ENCODE measurements at regions not wholly inside any gene's neighbourhood (a gene's known extent, or its start where the extent isn't known, plus 50 kb on each side); places are given as distances from the start of the nearest gene placed in this dataset.
"Not testable (repeated sequence)": the region's sequence is repeated elsewhere in the genome, so short reads cannot be mapped to it uniquely, and the experiment has no call there.

GRCh38 chr2:100703739-100704138, 116.2 kb upstream of the NPAS2 start:
- DNase-seq: no peak

- no peak for DNase-seq
Measured at GRCh38 chr2:100704156-100704555, 115.8 kb upstream of the NPAS2 start.

GRCh38 chr2:100704711-100705110, 115.2 kb upstream of the NPAS2 start:
- DNase-seq: no peak

GRCh38 chr2:100707016-100707947, 112.7 kb upstream of the NPAS2 start:
- no peak for DNase-seq

- DNase-seq: no peak
Measured at GRCh38 chr2:100708333-100708732, 111.6 kb upstream of the NPAS2 start.

GRCh38 chr2:100713106-100713505, 106.8 kb upstream of the NPAS2 start:
- DNase-seq: no peak

GRCh38 chr2:100714396-100715010, 105.4 kb upstream of the NPAS2 start:
- DNase-seq: not testable (repeated sequence)

- DNase-seq: not testable (repeated sequence)
Measured at GRCh38 chr2:100715861-100716260, 104.1 kb upstream of the NPAS2 start.

- DNase-seq: no peak
Measured at GRCh38 chr2:100716581-100716980, 103.4 kb upstream of the NPAS2 start.

- DNase-seq: no peak
Measured at GRCh38 chr2:100718065-100718629, 101.8 kb upstream of the NPAS2 start.

- no peak for DNase-seq
Measured at GRCh38 chr2:100720445-100720844, 99.5 kb upstream of the NPAS2 start.

- no peak for DNase-seq
Measured at GRCh38 chr2:100721693-100722092, 98.2 kb upstream of the NPAS2 start.

- no peak for DNase-seq
Measured at GRCh38 chr2:100722125-100722524, 97.8 kb upstream of the NPAS2 start.

- DNase-seq: no peak
Measured at GRCh38 chr2:100726866-100727265, 93.1 kb upstream of the NPAS2 start.

GRCh38 chr2:100730290-100730868, 89.6 kb upstream of the NPAS2 start:
- peak; percentile 55 for DNase-seq

GRCh38 chr2:100731535-100731981, 88.4 kb upstream of the NPAS2 start:
- DNase-seq: no peak

- no peak for DNase-seq
Measured at GRCh38 chr2:100733391-100734187, 86.3 kb upstream of the NPAS2 start.

GRCh38 chr2:100736121-100736915, 83.6 kb upstream of the NPAS2 start:
- no peak for DNase-seq

GRCh38 chr2:100739735-100740432, 80.1 kb upstream of the NPAS2 start:
- DNase-seq: no peak

- DNase-seq: no peak
Measured at GRCh38 chr2:100741880-100742276, 78.1 kb upstream of the NPAS2 start.

All from kidney glomerular epithelial cell (primary cell).